ENCODE measurements at regions not wholly inside any gene's neighbourhood (a gene's known extent, or its start where the extent isn't known, plus 50 kb on each side); places are given as distances from the start of the nearest gene placed in this dataset.

DNA sequence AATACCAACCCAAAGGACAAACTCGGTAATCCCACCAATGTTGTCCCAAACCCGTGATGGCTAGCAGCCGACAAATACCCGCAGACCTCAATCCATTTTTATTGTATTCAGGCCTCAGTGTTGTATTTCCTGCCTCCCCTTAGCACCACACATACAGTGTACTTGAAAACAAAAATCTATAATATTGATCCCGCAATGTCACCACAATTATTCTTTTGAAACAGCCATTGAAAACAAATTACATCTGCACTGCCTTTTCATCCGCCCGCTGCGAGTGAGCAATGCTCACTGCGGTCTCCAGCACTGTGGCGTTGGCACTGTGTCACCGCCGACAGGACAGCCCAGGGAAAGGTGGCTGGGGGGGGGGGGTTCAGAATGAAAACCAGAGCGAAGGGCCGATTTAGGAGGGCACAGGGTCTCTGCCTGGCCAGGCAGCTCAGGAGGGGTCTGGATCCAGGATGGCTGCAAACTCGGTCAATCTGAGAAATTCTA lies 385.8 kb upstream of the ZNF507 start:
- Histone ChIP-seq H3K27me3 (replicated peaks; ENCODE audit: insufficient read depth) (no peaks in the 10 kb centered on the region), H3K36me3 (no peaks in the 10 kb centered on the region), H3K4me3 (no peak overlapping the region), H3K9me3 (no peaks in the 10 kb centered on the region), H3K27ac (no peak overlapping the region), H3K4me1 (replicated peaks) (no peaks in the 10 kb centered on the region)
- intact Hi-C loops (cut with DNase I) = no loop called here
- TF ChIP-seq, protein P1, sequence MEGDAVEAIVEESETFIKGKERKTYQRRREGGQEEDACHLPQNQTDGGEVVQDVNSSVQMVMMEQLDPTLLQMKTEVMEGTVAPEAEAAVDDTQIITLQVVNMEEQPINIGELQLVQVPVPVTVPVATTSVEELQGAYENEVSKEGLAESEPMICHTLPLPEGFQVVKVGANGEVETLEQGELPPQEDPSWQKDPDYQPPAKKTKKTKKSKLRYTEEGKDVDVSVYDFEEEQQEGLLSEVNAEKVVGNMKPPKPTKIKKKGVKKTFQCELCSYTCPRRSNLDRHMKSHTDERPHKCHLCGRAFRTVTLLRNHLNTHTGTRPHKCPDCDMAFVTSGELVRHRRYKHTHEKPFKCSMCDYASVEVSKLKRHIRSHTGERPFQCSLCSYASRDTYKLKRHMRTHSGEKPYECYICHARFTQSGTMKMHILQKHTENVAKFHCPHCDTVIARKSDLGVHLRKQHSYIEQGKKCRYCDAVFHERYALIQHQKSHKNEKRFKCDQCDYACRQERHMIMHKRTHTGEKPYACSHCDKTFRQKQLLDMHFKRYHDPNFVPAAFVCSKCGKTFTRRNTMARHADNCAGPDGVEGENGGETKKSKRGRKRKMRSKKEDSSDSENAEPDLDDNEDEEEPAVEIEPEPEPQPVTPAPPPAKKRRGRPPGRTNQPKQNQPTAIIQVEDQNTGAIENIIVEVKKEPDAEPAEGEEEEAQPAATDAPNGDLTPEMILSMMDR (IDR thresholded peaks at IDR 0.05) = no peak
- TF ChIP-seq POLR2A (IDR thresholded peaks at IDR 0.05) (no peak), POLR2AphosphoS5 (IDR thresholded peaks at IDR 0.05) (no peak)
- WGBS = 97% methylated on average over 15 of the region's 15 CpGs
- DNase-seq (ENCODE audit: low spot score) = no peak

DNA sequence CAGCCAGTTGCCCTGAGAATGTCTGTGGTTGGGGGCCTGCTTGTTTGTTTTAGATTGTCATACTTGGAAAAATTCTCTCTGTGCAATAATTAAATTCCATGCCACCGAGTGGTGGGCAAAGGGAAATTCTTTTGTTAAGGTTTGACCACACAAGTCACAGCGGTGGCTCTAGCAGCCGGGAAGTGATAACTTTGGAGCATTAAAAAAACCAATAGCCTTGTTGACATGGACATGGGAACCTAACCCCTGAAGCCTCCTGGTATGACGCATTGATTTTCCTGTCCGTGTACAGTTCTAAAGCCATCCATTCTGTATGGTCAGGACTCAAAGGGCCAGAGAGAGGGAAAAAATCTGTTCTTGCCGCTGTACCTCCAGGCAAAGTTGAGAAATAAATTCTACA lies 384.9 kb upstream of the ZNF507 start:
- DNase-seq (ENCODE audit: low spot score) = no peak
- intact Hi-C loops (cut with DNase I) = no loop called here
- H3K27me3 ChIP-seq (replicated peaks; ENCODE audit: insufficient read depth) = no peaks in the 10 kb centered on the region
- 76% methylated on average over 6 of the region's 6 CpGs for WGBS
- no peaks in the 10 kb centered on the region for H3K4me1 ChIP-seq (replicated peaks)
- no peak overlapping the region for H3K4me3 ChIP-seq
- H3K27ac ChIP-seq = no peak overlapping the region
- no peak for TF ChIP-seq POLR2A (IDR thresholded peaks at IDR 0.05)
- TF ChIP-seq, protein P1 (IDR thresholded peaks at IDR 0.05) = no peak
- no peak for TF ChIP-seq POLR2AphosphoS5 (IDR thresholded peaks at IDR 0.05)
- no peaks in the 10 kb centered on the region for H3K9me3 ChIP-seq
- no peaks in the 10 kb centered on the region for H3K36me3 ChIP-seq

DNA sequence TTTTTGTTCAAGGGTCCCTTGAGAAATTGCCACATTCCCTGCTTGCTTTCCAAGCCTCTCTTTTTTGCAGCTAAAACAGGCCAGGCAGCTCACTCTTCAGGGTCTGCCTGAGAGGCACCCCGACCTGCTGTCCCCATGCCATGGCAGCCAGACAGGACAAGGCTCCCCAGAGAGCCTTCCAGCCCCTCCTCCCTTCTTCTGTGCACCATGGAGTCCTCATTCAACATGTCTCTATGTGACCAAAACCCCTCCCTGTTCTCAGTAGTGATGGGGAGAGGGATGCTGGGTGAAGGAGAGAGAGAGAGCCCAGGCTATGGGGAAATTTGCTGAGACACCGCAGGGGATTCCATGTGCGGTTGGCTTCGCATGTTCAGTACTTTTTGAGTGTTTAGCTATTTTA lies 384.2 kb upstream of the ZNF507 start:
- H3K27me3 ChIP-seq (replicated peaks; ENCODE audit: insufficient read depth) = no peaks in the 10 kb centered on the region
- H3K9me3 ChIP-seq = no peaks in the 10 kb centered on the region
- H3K4me1 ChIP-seq (replicated peaks) = no peaks in the 10 kb centered on the region
- no peak for TF ChIP-seq POLR2A (IDR thresholded peaks at IDR 0.05)
- TF ChIP-seq, protein P1 (IDR thresholded peaks at IDR 0.05) = no peak
- no peak for TF ChIP-seq POLR2AphosphoS5 (IDR thresholded peaks at IDR 0.05)
- no peaks in the 10 kb centered on the region for H3K36me3 ChIP-seq
- intact Hi-C loops (cut with DNase I) = no loop called here
- no peak overlapping the region for H3K27ac ChIP-seq
- no peak overlapping the region for H3K4me3 ChIP-seq
- WGBS = 40% methylated on average over 4 of the region's 4 CpGs
- no peak for DNase-seq (ENCODE audit: low spot score)

DNA sequence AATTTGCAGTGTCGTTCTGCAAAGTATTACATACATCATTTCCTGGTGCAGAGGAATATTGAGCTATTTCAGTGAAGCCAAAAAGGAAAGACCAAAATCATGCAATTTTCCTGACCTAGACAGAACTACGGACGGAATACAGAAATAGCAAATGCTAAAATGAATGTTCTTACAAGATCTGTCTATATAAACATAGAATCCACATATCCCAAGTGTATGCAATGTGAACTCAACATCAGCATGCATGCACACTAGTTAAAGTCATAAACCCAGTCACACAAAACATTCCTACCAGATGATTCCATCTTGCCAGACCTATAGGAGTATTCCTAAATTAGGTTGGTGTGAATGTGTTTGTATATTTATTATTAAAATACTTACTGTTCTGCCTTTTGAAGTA lies 383.7 kb upstream of the ZNF507 start:
- no peaks in the 10 kb centered on the region for H3K9me3 ChIP-seq
- DNase-seq (ENCODE audit: low spot score) = no peak
- WGBS = 46% methylated on average over 3 of the region's 3 CpGs
- intact Hi-C loops (cut with DNase I) = no loop called here
- no peaks in the 10 kb centered on the region for H3K27me3 ChIP-seq (replicated peaks; ENCODE audit: insufficient read depth)
- no peaks in the 10 kb centered on the region for H3K4me1 ChIP-seq (replicated peaks)
- no peaks in the 10 kb centered on the region for H3K36me3 ChIP-seq
- H3K4me3 ChIP-seq = no peak overlapping the region
- H3K27ac ChIP-seq = no peak overlapping the region
- TF ChIP-seq POLR2AphosphoS5 (IDR thresholded peaks at IDR 0.05) = no peak
- TF ChIP-seq, protein P1 (IDR thresholded peaks at IDR 0.05) = no peak

DNA sequence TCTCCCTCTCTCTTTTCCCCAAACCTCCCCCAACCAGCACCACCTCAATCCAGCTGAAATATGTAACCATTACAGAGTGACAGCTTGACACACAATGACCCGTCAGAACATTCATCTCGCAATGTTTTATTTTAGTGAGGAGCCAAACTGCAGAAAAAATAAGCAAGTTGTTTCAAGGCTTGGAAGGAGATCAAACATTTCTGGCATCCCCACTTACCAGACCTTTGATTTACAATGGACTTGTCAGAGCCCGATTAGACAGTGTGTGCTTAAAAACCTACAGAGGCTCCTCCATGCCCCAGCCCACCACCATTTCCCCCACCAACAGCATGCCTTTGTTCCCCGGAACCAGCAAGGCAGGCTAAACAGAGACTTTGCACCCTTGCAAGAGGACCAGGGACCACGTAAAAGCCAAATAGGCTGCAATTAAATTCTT lies 382.8 kb upstream of the ZNF507 start:
- WGBS = 7% methylated on average over 5 of the region's 5 CpGs
- TF ChIP-seq POLR2AphosphoS5 (IDR thresholded peaks at IDR 0.05) = peak; percentile 60
- TF ChIP-seq, protein P1 (IDR thresholded peaks at IDR 0.05) = no peak
- Histone ChIP-seq H3K27me3 (replicated peaks; ENCODE audit: insufficient read depth) (no peaks in the 10 kb centered on the region), H3K4me1 (replicated peaks) (no peaks in the 10 kb centered on the region), H3K4me3 (no peak overlapping the region), H3K27ac (no peak overlapping the region), H3K9me3 (no peaks in the 10 kb centered on the region), H3K36me3 (no peaks in the 10 kb centered on the region)
- intact Hi-C loops (cut with DNase I) = no loop called here
- peak; percentile 19 for DNase-seq (ENCODE audit: low spot score)
